Right atrium auricular region (tissue), 2 donors: ENCODE measurements at regions not wholly inside any gene's neighbourhood (a gene's known extent, or its start where the extent isn't known, plus 50 kb on each side); places are given as distances from the start of the nearest gene placed in this dataset.
A peak's percentile ranks its signal among the peaks of the same experiment; 100 is the strongest.

Source experiments
- DNase-seq: peaks from one replicate; pipeline ENCODE4 v3.0.0-alpha.2; 2019; ENCODE audit warnings: low spot score
- H3K27ac ChIP-seq, 2 donors: fragments of 200-600 bp; sonication (generic); 1 replicate in 1 of 2; 2 replicates in 1 of 2; pipeline ENCODE4 v1.5.1; 2016 to 2019
- H3K27me3 ChIP-seq, 2 donors: fragments of 200-600 bp; sonication (generic); one replicate each; pipeline versions ENCODE4 v1.5.1 to v1.6.0; 2017 to 2019
- H3K36me3 ChIP-seq: fragments of 200-600 bp; sonication (generic); one replicate; pipeline ENCODE4 v1.5.1; 2016
- H3K4me1 ChIP-seq, 2 donors: fragments of 200-600 bp; sonication (generic); one replicate each; pipeline versions ENCODE4 v1.5.1 to v1.6.0; 2017 to 2019
- H3K4me3 ChIP-seq, 2 donors: fragments of 200-600 bp; sonication (generic); 1 replicate in 1 of 2; 2 replicates in 1 of 2; pipeline ENCODE4 v1.5.1; 2017 to 2019; ENCODE audit warnings: mild to moderate bottlenecking in 1 of 2, moderate library complexity in 1 of 2
- H3K9me3 ChIP-seq, 2 donors: fragments of 200-600 bp; sonication (generic); one replicate each; pipeline ENCODE4 v1.5.1; 2019
- CTCF ChIP-seq, 2 donors: fragments of 200-600 bp; sonication (generic); IDR thresholded peaks; one replicate each; pipeline ENCODE4 v1.5.1; 2019; ENCODE audit warnings: antibody characterized with exemption in 2 of 2

- no peak for DNase-seq
- no peak for TF ChIP-seq CTCF (IDR thresholded peaks at IDR 0.05)
- Histone ChIP-seq H3K4me3 (no peak overlapping the region), H3K4me1 (no peaks in the 10 kb centered on the region), H3K9me3 (no peaks in the 10 kb centered on the region), H3K27me3 (no peaks in the 10 kb centered on the region), H3K36me3 (no peaks in the 10 kb centered on the region), H3K27ac (no peak overlapping the region)
These were observed 239.9 kb upstream of the NAALADL2 start for GRCh38 chr3:174619239-174619638.

GRCh38 chr3:174620138-174620537 lies 239.0 kb upstream of the NAALADL2 start:
- no peaks in the 10 kb centered on the region for H3K9me3 ChIP-seq
- TF ChIP-seq CTCF (IDR thresholded peaks at IDR 0.05): peak in 1 of 2 donors; percentile 39
- H3K4me1 ChIP-seq: no peaks in the 10 kb centered on the region
- H3K36me3 ChIP-seq: no peaks in the 10 kb centered on the region
- H3K4me3 ChIP-seq: no peak overlapping the region
- DNase-seq: no peak
- H3K27ac ChIP-seq: no peak overlapping the region
- no peaks in the 10 kb centered on the region for H3K27me3 ChIP-seq

GRCh38 chr3:174620855-174621472 lies 238.2 kb upstream of the NAALADL2 start:
- H3K36me3 ChIP-seq: no peaks in the 10 kb centered on the region
- no peaks in the 10 kb centered on the region for H3K4me1 ChIP-seq
- DNase-seq: no peak
- no peaks in the 10 kb centered on the region for H3K9me3 ChIP-seq
- H3K27ac ChIP-seq: no peak overlapping the region
- H3K4me3 ChIP-seq: no peak overlapping the region
- no peak for TF ChIP-seq CTCF (IDR thresholded peaks at IDR 0.05)
- H3K27me3 ChIP-seq: no peaks in the 10 kb centered on the region

GRCh38 chr3:174633342-174633741 lies 225.8 kb upstream of the NAALADL2 start:
- Histone ChIP-seq H3K9me3 (no peaks in the 10 kb centered on the region), H3K4me3 (no peak overlapping the region), H3K27me3 (no peaks in the 10 kb centered on the region), H3K36me3 (no peaks in the 10 kb centered on the region), H3K27ac (no peak overlapping the region), H3K4me1 (no peaks in the 10 kb centered on the region)
- TF ChIP-seq CTCF (IDR thresholded peaks at IDR 0.05): no peak
- DNase-seq: no peak

- no peaks in the 10 kb centered on the region for H3K4me1 ChIP-seq
- H3K4me3 ChIP-seq: no peak overlapping the region
- DNase-seq: no peak
- no peak overlapping the region for H3K27ac ChIP-seq
- H3K9me3 ChIP-seq: no peaks in the 10 kb centered on the region
- no peaks in the 10 kb centered on the region for H3K27me3 ChIP-seq
- no peaks in the 10 kb centered on the region for H3K36me3 ChIP-seq
- no peak for TF ChIP-seq CTCF (IDR thresholded peaks at IDR 0.05)
These were observed 222.7 kb upstream of the NAALADL2 start for GRCh38 chr3:174636451-174636850.

GRCh38 chr3:174639406-174639805 lies 219.7 kb upstream of the NAALADL2 start:
- Histone ChIP-seq H3K4me1 (no peaks in the 10 kb centered on the region), H3K27ac (no peak overlapping the region), H3K36me3 (no peaks in the 10 kb centered on the region), H3K4me3 (no peak overlapping the region), H3K27me3 (no peaks in the 10 kb centered on the region), H3K9me3 (no peaks in the 10 kb centered on the region)
- no peak for TF ChIP-seq CTCF (IDR thresholded peaks at IDR 0.05)
- DNase-seq: no peak
